Kidney (tissue), 13 donors: ENCODE measurements at regions not wholly inside any gene's neighbourhood (a gene's known extent, or its start where the extent isn't known, plus 50 kb on each side); places are given as distances from the start of the nearest gene placed in this dataset.
A peak's percentile ranks its signal among the peaks of the same experiment; 100 is the strongest.
"Not testable (repeated sequence)": the region's sequence is repeated elsewhere in the genome, so short reads cannot be mapped to it uniquely, and the experiment has no call there.

Experiments
- DNase-seq, 5 donors: peaks; one replicate each; pipeline ENCODE4 v3.0.0-alpha.2; 2013 to 2020
- FAIRE-seq: peaks from 2 replicates; lab custom pipeline; 2012; peaks lifted over from hg19 to GRCh38; lab: Jason Lieb, UNC
- H3K27ac ChIP-seq, 2 donors: one replicate each; pipeline ENCODE4 v1.7.0; 2013; ENCODE audit warnings: low read depth in 2 of 2, low read length in 2 of 2, inconsistent platforms in 1 of 2
- H3K27me3 ChIP-seq: one replicate; pipeline ENCODE4 v1.7.1; 2013; ENCODE audit warnings: low read length, inconsistent platforms; ENCODE audit not compliant: control insufficient read depth, insufficient read depth
- H3K36me3 ChIP-seq, 3 donors: one replicate each; pipeline versions ENCODE4 v1.7.0 to v1.7.1; 2013; ENCODE audit warnings: low read length in 3 of 3, control low read depth in 1 of 3, inconsistent platforms in 1 of 3; ENCODE audit not compliant: insufficient read depth in 3 of 3, control insufficient read depth in 2 of 3
- H3K4me1 ChIP-seq, 3 donors: one replicate each; pipeline versions ENCODE4 v1.7.0 to v1.7.1; 2013; ENCODE audit warnings: low read length in 3 of 3, inconsistent platforms in 1 of 3, low read depth in 1 of 3; ENCODE audit not compliant: control insufficient read depth in 2 of 3, insufficient read depth in 2 of 3
- H3K4me3 ChIP-seq, 3 donors: one replicate each; pipeline versions ENCODE4 v1.7.0 to v1.8.1; 2013; ENCODE audit warnings: low read length in 3 of 3, control low read depth in 1 of 3, inconsistent platforms in 1 of 3
- H3K9ac ChIP-seq, 3 donors: one replicate each; pipeline versions ENCODE4 v1.7.0 to v1.7.1; 2013; ENCODE audit warnings: low read length in 3 of 3, control low read depth in 1 of 3, inconsistent platforms in 1 of 3
- H3K9me3 ChIP-seq, 3 donors: one replicate each; pipeline versions ENCODE4 v1.7.0 to v1.7.1; 2013; ENCODE audit warnings: low read length in 3 of 3, control low read depth in 1 of 3, inconsistent platforms in 1 of 3; ENCODE audit not compliant: control insufficient read depth in 2 of 3, insufficient read depth in 1 of 3
- intact Hi-C: fragments of 100-400 bp; cut with DNase I; formaldehyde crosslinking; loops from one replicate; pipeline ENCODE4 v1.11.1; 2022
- TF ChIP-seq, protein P1 (sequence below): IDR thresholded peaks from 3 replicates; pipeline ENCODE4 v1.5.1; 2012; ENCODE audit warnings: mild to moderate bottlenecking, moderate library complexity, borderline replicate concordance; ENCODE audit not compliant: insufficient read depth; ENCODE audit errors: extremely low read depth
- donor health status: control.
- donor health status: control.
- donor health status: control.
- donor health status: control.
- donor health status: control.
- donor health status: DM: yes; HTN: yes; CAD: no.
- donor health status: Normal renal cell carcinoma (clear cell type).

GRCh38 chr3:110016235-110016815 is 679.0 kb upstream of the DPPA4 start:
- FAIRE-seq: no peak
- intact Hi-C loops: no loop called here
- H3K4me1 ChIP-seq: no peaks in the 10 kb centered on the region
- DNase-seq: peak in 1 of 5 donors; percentile 1
- peak overlapping the region in 1 of 3 donors; percentile 18 for H3K4me3 ChIP-seq
- TF ChIP-seq, protein P1, sequence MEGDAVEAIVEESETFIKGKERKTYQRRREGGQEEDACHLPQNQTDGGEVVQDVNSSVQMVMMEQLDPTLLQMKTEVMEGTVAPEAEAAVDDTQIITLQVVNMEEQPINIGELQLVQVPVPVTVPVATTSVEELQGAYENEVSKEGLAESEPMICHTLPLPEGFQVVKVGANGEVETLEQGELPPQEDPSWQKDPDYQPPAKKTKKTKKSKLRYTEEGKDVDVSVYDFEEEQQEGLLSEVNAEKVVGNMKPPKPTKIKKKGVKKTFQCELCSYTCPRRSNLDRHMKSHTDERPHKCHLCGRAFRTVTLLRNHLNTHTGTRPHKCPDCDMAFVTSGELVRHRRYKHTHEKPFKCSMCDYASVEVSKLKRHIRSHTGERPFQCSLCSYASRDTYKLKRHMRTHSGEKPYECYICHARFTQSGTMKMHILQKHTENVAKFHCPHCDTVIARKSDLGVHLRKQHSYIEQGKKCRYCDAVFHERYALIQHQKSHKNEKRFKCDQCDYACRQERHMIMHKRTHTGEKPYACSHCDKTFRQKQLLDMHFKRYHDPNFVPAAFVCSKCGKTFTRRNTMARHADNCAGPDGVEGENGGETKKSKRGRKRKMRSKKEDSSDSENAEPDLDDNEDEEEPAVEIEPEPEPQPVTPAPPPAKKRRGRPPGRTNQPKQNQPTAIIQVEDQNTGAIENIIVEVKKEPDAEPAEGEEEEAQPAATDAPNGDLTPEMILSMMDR: no peak
- H3K9me3 ChIP-seq: no peaks in the 10 kb centered on the region
- H3K27ac ChIP-seq: no peak overlapping the region
- H3K36me3 ChIP-seq: no peaks in the 10 kb centered on the region
- H3K27me3 ChIP-seq: no peaks in the 10 kb centered on the region
- no peak overlapping the region for H3K9ac ChIP-seq

- no peaks in the 10 kb centered on the region for H3K4me1 ChIP-seq
- no peak overlapping the region for H3K27ac ChIP-seq
- TF ChIP-seq, protein P1: no peak
- no peaks in the 10 kb centered on the region for H3K27me3 ChIP-seq
- DNase-seq (no peak), FAIRE-seq (no peak)
- H3K9ac ChIP-seq: no peak overlapping the region
- H3K36me3 ChIP-seq: no peaks in the 10 kb centered on the region
- H3K4me3 ChIP-seq: no peak overlapping the region
- intact Hi-C loops: no loop called here
- no peaks in the 10 kb centered on the region for H3K9me3 ChIP-seq
Observed at GRCh38 chr3:110017304-110017703, 680.0 kb upstream of the DPPA4 start.

- TF ChIP-seq, protein P1: no peak
- Histone ChIP-seq H3K9ac (no peak overlapping the region), H3K36me3 (no peaks in the 10 kb centered on the region), H3K27ac (no peak overlapping the region), H3K9me3 (no peaks in the 10 kb centered on the region), H3K4me1 (no peaks in the 10 kb centered on the region), H3K27me3 (no peaks in the 10 kb centered on the region), H3K4me3 (no peak overlapping the region)
- no peak for FAIRE-seq
- DNase-seq: no peak
- intact Hi-C loops: no loop called here
Observed at GRCh38 chr3:110021659-110022058, 684.3 kb upstream of the DPPA4 start.

DNA sequence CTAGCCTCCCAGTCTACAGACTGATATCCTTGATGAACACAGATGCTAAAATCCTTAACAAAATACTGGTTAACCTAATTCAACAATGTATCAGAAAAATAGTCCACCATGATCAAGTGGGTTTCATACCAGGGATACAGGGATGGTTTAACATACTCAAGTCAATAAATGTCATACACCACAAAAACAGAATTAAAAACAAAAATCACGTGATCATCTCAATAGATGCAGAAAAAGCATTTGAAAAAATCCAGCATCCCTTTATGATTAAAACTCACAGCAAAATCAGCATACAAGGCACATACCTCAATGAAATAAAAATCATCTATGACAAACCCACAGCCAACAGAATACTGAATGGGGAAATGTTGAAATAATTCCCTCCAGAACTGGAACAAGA is 685.7 kb upstream of the DPPA4 start:
- H3K36me3 ChIP-seq, DNase-seq, H3K27ac ChIP-seq, FAIRE-seq, H3K4me1 ChIP-seq, H3K9me3 ChIP-seq, H3K4me3 ChIP-seq, H3K27me3 ChIP-seq, intact Hi-C loops, H3K9ac ChIP-seq: not testable (repeated sequence)
